Smooth muscle cell (in vitro differentiated cells): ENCODE measurements at regions not wholly inside any gene's neighbourhood (a gene's known extent, or its start where the extent isn't known, plus 50 kb on each side); places are given as distances from the start of the nearest gene placed in this dataset.
"Not testable (repeated sequence)": the region's sequence is repeated elsewhere in the genome, so short reads cannot be mapped to it uniquely, and the experiment has no call there.

Source experiments
- DNase-seq: peaks from one replicate; lab custom pipeline; 2025; ENCODE audit not compliant: unreplicated experiment; lab: John Stamatoyannopoulos, UW
- H2AFZ ChIP-seq: fragments of 200-600 bp; sonication (generic); 2 replicates; pipeline ENCODE4 v1.6.0; 2016; ENCODE audit warnings: antibody characterized with exemption, low read depth, mild to moderate bottlenecking
- H3F3A ChIP-seq: fragments of 200-600 bp; sonication (generic); 2 replicates; pipeline ENCODE4 v1.6.0; 2017; ENCODE audit warnings: antibody characterized with exemption, low read depth
- H3K27ac ChIP-seq: fragments of 200-600 bp; sonication (generic); 2 replicates; pipeline ENCODE4 v1.5.1; 2016; ENCODE audit warnings: low read depth, mild to moderate bottlenecking
- H3K27me3 ChIP-seq: fragments of 200-600 bp; sonication (generic); 2 replicates; pipeline ENCODE4 v1.6.1; 2016; ENCODE audit warnings: low read depth, mild to moderate bottlenecking
- H3K36me3 ChIP-seq: fragments of 200-600 bp; sonication (generic); 2 replicates; pipeline ENCODE4 v1.5.1; 2016; ENCODE audit warnings: low read depth
- H3K4me1 ChIP-seq: fragments of 200-600 bp; sonication (generic); 2 replicates; pipeline ENCODE4 v1.5.1; 2016; ENCODE audit warnings: low read depth
- H3K4me2 ChIP-seq: fragments of 200-600 bp; sonication (generic); 2 replicates; pipeline ENCODE4 v1.6.0; 2016; ENCODE audit warnings: mild to moderate bottlenecking
- H3K4me3 ChIP-seq: fragments of 200-600 bp; sonication (generic); 2 replicates; pipeline ENCODE4 v1.5.1; 2016; ENCODE audit warnings: mild to moderate bottlenecking
- H3K79me2 ChIP-seq: fragments of 200-600 bp; sonication (generic); 2 replicates; pipeline ENCODE4 v1.6.0; 2016; ENCODE audit warnings: low read depth, mild to moderate bottlenecking
- H3K9ac ChIP-seq: fragments of 200-600 bp; sonication (generic); 2 replicates; pipeline ENCODE4 v1.6.0; 2016; ENCODE audit warnings: low read depth
- H3K9me3 ChIP-seq: fragments of 200-600 bp; sonication (generic); replicated peaks from 2 replicates; pipeline ENCODE4 v1.5.1; 2016; ENCODE audit warnings: low read depth
- H4K20me1 ChIP-seq: fragments of 200-600 bp; sonication (generic); 2 replicates; pipeline ENCODE4 v1.6.0; 2016; ENCODE audit warnings: low read depth
- WGBS: methylation state at CpG from one replicate; pipeline ENCODE4 v1.1.7; 2016; ENCODE audit warnings: low lambda C conversion rate; 5-methylcytosine and 5-hydroxymethylcytosine counted together
- TF ChIP-seq, protein P1 (sequence below): fragments of 200-600 bp; sonication (generic); IDR thresholded peaks from 2 replicates; pipeline ENCODE4 v1.5.1; 2017; ENCODE audit warnings: borderline replicate concordance, mild to moderate bottlenecking, antibody characterized with exemption; ENCODE audit not compliant: insufficient read depth, poor library complexity, severe bottlenecking

DNA sequence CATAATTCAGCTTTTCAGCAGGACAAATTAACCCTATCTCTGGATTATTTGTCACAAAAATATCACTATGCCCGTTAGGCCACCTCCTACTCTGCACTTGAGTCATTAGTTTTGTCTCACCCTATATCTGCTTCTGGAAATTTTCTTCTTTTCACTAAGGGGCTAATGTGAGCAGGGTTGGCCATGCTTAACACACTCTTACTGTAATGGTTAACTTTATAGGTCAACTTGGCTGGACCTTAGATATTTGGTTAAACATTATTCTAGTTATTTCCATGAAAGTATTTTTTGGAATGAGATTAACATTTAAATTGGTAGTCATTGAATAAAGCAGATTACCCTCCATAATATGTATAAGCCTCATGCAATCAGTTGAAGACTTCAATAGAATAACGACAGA lies 394.6 kb upstream of the PTCHD4 start:
- Histone ChIP-seq H3F3A (no peaks in the 10 kb centered on the region), H3K9me3 (no peaks in the 10 kb centered on the region), H3K4me3 (no peak overlapping the region), H4K20me1 (no peaks in the 10 kb centered on the region), H3K79me2 (no peaks in the 10 kb centered on the region), H3K27me3 (no peaks in the 10 kb centered on the region), H3K4me1 (no peaks in the 10 kb centered on the region), H3K36me3 (no peaks in the 10 kb centered on the region), H3K4me2 (no peak overlapping the region), H3K27ac (no peak overlapping the region), H2AFZ (no peak overlapping the region), H3K9ac (no peak overlapping the region)
- no peak for DNase-seq
- TF ChIP-seq, protein P1, sequence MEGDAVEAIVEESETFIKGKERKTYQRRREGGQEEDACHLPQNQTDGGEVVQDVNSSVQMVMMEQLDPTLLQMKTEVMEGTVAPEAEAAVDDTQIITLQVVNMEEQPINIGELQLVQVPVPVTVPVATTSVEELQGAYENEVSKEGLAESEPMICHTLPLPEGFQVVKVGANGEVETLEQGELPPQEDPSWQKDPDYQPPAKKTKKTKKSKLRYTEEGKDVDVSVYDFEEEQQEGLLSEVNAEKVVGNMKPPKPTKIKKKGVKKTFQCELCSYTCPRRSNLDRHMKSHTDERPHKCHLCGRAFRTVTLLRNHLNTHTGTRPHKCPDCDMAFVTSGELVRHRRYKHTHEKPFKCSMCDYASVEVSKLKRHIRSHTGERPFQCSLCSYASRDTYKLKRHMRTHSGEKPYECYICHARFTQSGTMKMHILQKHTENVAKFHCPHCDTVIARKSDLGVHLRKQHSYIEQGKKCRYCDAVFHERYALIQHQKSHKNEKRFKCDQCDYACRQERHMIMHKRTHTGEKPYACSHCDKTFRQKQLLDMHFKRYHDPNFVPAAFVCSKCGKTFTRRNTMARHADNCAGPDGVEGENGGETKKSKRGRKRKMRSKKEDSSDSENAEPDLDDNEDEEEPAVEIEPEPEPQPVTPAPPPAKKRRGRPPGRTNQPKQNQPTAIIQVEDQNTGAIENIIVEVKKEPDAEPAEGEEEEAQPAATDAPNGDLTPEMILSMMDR = no peak
- 71% methylated on average over 2 of the region's 2 CpGs for WGBS

- not testable (repeated sequence) for H3K4me1 ChIP-seq, H3K27me3 ChIP-seq
Measured at GRCh38 chr6:48493432-48493831, 382.4 kb upstream of the PTCHD4 start.

GRCh38 chr6:48490658-48491057 lies 379.7 kb upstream of the PTCHD4 start:
- WGBS = 92% methylated on average over 4 of the region's 4 CpGs

More at GRCh38 chr6:48493432-48493831, 382.4 kb upstream of the PTCHD4 start:
- H3K9me3 ChIP-seq, H4K20me1 ChIP-seq, H3F3A ChIP-seq, H3K9ac ChIP-seq, DNase-seq, H3K4me3 ChIP-seq, H3K36me3 ChIP-seq, H3K79me2 ChIP-seq, H2AFZ ChIP-seq, H3K4me2 ChIP-seq, H3K27ac ChIP-seq: not testable (repeated sequence)
- 85% methylated on average over 2 of the region's 2 CpGs for WGBS

DNA sequence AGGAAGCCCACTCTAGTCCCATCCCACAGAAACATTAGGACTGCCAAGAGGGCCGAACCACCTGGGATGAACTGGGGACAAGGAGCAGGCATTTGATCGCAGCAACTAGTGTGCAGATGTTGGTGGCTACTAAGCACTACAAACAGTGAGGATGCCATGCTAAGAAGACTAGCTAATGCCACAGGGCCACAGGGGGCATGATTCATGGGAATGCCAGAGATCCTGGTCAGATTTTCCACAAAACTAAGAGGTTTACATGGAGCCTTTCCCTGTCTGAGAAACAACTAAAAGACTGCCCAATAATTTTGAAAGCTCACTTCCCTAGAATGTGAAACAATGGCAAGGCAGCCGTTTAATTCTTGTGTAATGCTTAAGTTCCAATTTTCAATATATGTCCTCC lies 375.9 kb upstream of the PTCHD4 start:
- WGBS = 94% methylated on average over 3 of the region's 3 CpGs
- H2AFZ ChIP-seq = no peak overlapping the region

More at GRCh38 chr6:48490658-48491057, 379.7 kb upstream of the PTCHD4 start:
- no peak overlapping the region for H3K4me2 ChIP-seq
- H3F3A ChIP-seq = no peaks in the 10 kb centered on the region
- no peak overlapping the region for H2AFZ ChIP-seq
- no peaks in the 10 kb centered on the region for H3K9me3 ChIP-seq
- no peaks in the 10 kb centered on the region for H3K36me3 ChIP-seq
- H3K9ac ChIP-seq = no peak overlapping the region
- DNase-seq = no peak
- no peaks in the 10 kb centered on the region for H4K20me1 ChIP-seq
- H3K79me2 ChIP-seq = no peaks in the 10 kb centered on the region
- TF ChIP-seq, protein P1 = no peak
- no peak overlapping the region for H3K27ac ChIP-seq
- H3K4me1 ChIP-seq = no peaks in the 10 kb centered on the region
- H3K27me3 ChIP-seq = no peaks in the 10 kb centered on the region
- H3K4me3 ChIP-seq = no peak overlapping the region

More for the DNA sequence above, 375.9 kb upstream of the PTCHD4 start:
- Histone ChIP-seq H3F3A (no peaks in the 10 kb centered on the region), H3K4me2 (no peak overlapping the region), H3K4me1 (no peaks in the 10 kb centered on the region), H3K79me2 (no peaks in the 10 kb centered on the region), H3K27me3 (no peaks in the 10 kb centered on the region), H3K9me3 (no peaks in the 10 kb centered on the region), H3K9ac (no peak overlapping the region), H4K20me1 (no peaks in the 10 kb centered on the region), H3K27ac (no peak overlapping the region), H3K36me3 (no peaks in the 10 kb centered on the region), H3K4me3 (no peak overlapping the region)
- DNase-seq = no peak
- TF ChIP-seq, protein P1 = no peak
